Erythroblast (primary cell): ENCODE measurements at regions not wholly inside any gene's neighbourhood (a gene's known extent, or its start where the extent isn't known, plus 50 kb on each side); places are given as distances from the start of the nearest gene placed in this dataset.

Source experiments
- GATA1 ChIP-seq: IDR thresholded peaks from 2 replicates; pipeline ENCODE4 v1.6.1; 2011; ENCODE audit warnings: low read depth, mild to moderate bottlenecking, control low read depth, low read length, moderate library complexity
- POLR2A ChIP-seq: IDR thresholded peaks from 2 replicates; pipeline ENCODE4 v1.6.1; 2011; ENCODE audit warnings: mild to moderate bottlenecking, low read length

GRCh38 chr3:162544246-162544645, 1047.6 kb downstream of the OTOL1 start:
- no peak for TF ChIP-seq POLR2A
- no peak for TF ChIP-seq GATA1
